ENCODE measurements at regions not wholly inside any gene's neighbourhood (a gene's known extent, or its start where the extent isn't known, plus 50 kb on each side); places are given as distances from the start of the nearest gene placed in this dataset.

DNA sequence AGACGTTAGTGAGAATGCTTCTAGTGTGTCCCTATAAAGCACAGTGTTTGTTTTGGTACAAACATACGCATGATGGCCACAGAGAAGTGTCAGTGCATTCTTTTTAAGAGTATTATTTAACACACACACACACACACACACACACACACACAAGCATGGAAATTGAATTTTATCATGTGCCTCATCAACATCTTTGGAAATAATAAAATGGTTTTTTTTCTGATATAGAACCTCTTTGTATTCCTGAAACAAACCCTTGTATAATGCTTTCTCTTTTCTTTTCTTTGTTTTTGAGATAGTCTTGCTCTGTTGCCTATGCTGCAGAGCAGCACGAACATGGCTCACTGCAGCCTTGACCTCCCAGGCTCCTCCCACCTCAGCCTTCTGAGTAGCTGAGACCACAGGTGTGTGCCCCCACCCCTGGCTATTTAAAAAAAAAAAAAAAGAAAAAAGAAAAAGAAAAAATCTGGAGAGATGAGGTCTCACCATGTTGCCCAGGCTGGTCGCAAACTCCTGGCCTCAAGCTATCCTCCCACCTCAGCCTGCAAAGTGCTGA is 116.2 kb upstream of the SYNDIG1 start:
- Histone ChIP-seq H3K4me1 (ENCODE audit: control insufficient read depth in 5 of 5, insufficient read depth in 5 of 5, low read length in 5 of 5) (peaks cover 0 to 6% (median 0%) of the 10 kb centered on the region in 5 donors), H3K36me3 (ENCODE audit: control insufficient read depth in 4 of 4, insufficient read depth in 4 of 4, low read length in 4 of 4) (no peaks in the 10 kb centered on the region), H3K27me3 (ENCODE audit: control insufficient read depth in 3 of 3, insufficient read depth in 3 of 3, low read length in 2 of 3) (no peaks in the 10 kb centered on the region), H3K9ac (ENCODE audit: insufficient read depth in 1 of 2, low read length in 2 of 2) (no peak overlapping the region), H3K27ac (ENCODE audit: low read depth in 1 of 2, low read length in 1 of 2) (no peak overlapping the region), H3K9me3 (ENCODE audit: control insufficient read depth in 4 of 4, insufficient read depth in 3 of 4, low read length in 3 of 4) (no peaks in the 10 kb centered on the region), H3K4me3 (no peak overlapping the region)
- 81 to 87% methylated on average over 4 of the region's 4 CpGs for WGBS, 2 donors
- DNase-seq (no peak), ATAC-seq (ENCODE audit: insufficient read depth, low FRiP score) (no peak)
- TF ChIP-seq, protein P1, sequence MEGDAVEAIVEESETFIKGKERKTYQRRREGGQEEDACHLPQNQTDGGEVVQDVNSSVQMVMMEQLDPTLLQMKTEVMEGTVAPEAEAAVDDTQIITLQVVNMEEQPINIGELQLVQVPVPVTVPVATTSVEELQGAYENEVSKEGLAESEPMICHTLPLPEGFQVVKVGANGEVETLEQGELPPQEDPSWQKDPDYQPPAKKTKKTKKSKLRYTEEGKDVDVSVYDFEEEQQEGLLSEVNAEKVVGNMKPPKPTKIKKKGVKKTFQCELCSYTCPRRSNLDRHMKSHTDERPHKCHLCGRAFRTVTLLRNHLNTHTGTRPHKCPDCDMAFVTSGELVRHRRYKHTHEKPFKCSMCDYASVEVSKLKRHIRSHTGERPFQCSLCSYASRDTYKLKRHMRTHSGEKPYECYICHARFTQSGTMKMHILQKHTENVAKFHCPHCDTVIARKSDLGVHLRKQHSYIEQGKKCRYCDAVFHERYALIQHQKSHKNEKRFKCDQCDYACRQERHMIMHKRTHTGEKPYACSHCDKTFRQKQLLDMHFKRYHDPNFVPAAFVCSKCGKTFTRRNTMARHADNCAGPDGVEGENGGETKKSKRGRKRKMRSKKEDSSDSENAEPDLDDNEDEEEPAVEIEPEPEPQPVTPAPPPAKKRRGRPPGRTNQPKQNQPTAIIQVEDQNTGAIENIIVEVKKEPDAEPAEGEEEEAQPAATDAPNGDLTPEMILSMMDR (IDR thresholded peaks at IDR 0.05; ENCODE audit: control extremely low read depth, extremely low read depth), result no peak

DNA sequence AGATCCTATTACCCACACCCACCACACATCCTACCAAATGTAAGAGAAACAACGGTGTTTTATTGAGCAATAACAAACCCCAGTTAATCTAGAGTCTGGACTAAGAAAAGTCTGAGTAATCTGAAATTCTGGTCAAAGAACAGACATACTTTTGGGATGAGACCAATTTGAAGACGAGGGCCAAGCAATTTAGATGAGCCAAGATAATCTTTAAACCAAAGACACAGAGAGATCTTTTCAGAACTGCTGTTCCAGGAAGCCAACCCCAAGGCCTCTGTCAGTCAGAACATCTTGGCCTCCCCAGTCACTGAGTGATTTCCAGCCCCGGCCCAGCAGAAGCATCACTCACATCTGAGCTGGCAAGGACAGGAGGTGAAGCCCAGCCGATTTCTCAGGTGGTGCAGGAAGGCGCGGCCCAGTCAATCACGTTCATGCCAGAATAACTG is 118.5 kb upstream of the SYNDIG1 start:
- H3K27ac ChIP-seq (ENCODE audit: low read depth in 1 of 2, low read length in 1 of 2), result no peak overlapping the region
- H3K9me3 ChIP-seq (ENCODE audit: control insufficient read depth in 4 of 4, insufficient read depth in 3 of 4, low read length in 3 of 4), result no peaks in the 10 kb centered on the region
- no peak overlapping the region for H3K9ac ChIP-seq (ENCODE audit: insufficient read depth in 1 of 2, low read length in 2 of 2)
- WGBS, 2 donors, result 78 to 83% methylated on average over 7 of the region's 7 CpGs
- no peaks in the 10 kb centered on the region for H3K4me1 ChIP-seq (ENCODE audit: control insufficient read depth in 5 of 5, insufficient read depth in 5 of 5, low read length in 5 of 5)
- TF ChIP-seq, protein P1 (IDR thresholded peaks at IDR 0.05; ENCODE audit: control extremely low read depth, extremely low read depth), result no peak
- no peak for ATAC-seq (ENCODE audit: insufficient read depth, low FRiP score)
- no peak for DNase-seq
- no peaks in the 10 kb centered on the region for H3K27me3 ChIP-seq (ENCODE audit: control insufficient read depth in 3 of 3, insufficient read depth in 3 of 3, low read length in 2 of 3)
- no peak overlapping the region for H3K4me3 ChIP-seq
- no peaks in the 10 kb centered on the region for H3K36me3 ChIP-seq (ENCODE audit: control insufficient read depth in 4 of 4, insufficient read depth in 4 of 4, low read length in 4 of 4)

DNA sequence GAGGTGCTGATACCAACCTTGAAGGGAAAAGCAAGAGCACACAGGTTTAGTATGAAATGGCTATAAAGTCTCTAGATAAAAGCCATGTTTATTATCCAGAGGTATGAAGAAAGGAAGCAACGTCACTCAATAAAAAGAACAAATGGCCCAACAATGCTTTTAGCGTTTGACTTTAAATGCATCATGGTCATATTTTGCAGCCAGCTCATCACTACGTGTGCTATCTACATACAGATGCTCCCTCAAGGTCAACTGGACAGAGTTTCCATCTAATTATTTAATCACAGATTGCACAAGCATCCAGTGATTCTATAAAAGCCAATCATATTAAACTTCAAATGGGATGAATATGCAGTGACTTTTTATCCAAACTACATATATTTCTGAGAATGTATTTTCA is 127.6 kb upstream of the SYNDIG1 start:
- peaks cover 0 to 4% (median 4%) of the 10 kb centered on the region in 3 donors for H3K27me3 ChIP-seq (ENCODE audit: control insufficient read depth in 3 of 3, insufficient read depth in 3 of 3, low read length in 2 of 3)
- 78 to 90% methylated on average over 3 of the region's 3 CpGs for WGBS, 2 donors
- no peak overlapping the region for H3K9ac ChIP-seq (ENCODE audit: insufficient read depth in 1 of 2, low read length in 2 of 2)
- H3K4me1 ChIP-seq (ENCODE audit: control insufficient read depth in 5 of 5, insufficient read depth in 5 of 5, low read length in 5 of 5), result no peaks in the 10 kb centered on the region
- H3K27ac ChIP-seq (ENCODE audit: low read depth in 1 of 2, low read length in 1 of 2), result no peak overlapping the region
- no peaks in the 10 kb centered on the region for H3K9me3 ChIP-seq (ENCODE audit: control insufficient read depth in 4 of 4, insufficient read depth in 3 of 4, low read length in 3 of 4)
- ATAC-seq (ENCODE audit: insufficient read depth, low FRiP score) (no peak), DNase-seq (no peak)
- TF ChIP-seq, protein P1 (IDR thresholded peaks at IDR 0.05; ENCODE audit: control extremely low read depth, extremely low read depth), result no peak
- H3K4me3 ChIP-seq, result no peak overlapping the region
- no peaks in the 10 kb centered on the region for H3K36me3 ChIP-seq (ENCODE audit: control insufficient read depth in 4 of 4, insufficient read depth in 4 of 4, low read length in 4 of 4)

DNA sequence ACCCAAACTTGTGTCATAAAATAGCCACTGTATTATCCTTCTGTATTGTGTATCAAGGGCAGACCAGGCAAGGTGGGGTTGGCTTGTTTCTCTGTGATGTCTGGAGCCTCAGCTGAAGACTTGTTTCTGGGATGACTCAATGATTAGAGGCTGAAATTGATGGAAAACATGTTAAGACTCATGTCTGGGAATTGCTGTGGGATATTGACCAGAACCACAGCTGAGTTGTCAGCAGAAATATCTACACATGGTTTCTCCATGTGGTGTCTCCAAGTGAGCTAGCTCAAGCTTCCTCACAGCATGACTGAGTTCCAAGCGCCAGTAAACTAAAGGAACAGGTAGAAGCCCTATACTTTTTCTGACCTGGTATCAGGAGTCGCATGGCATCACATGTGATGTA is 128.5 kb upstream of the SYNDIG1 start:
- TF ChIP-seq, protein P1 (IDR thresholded peaks at IDR 0.05; ENCODE audit: control extremely low read depth, extremely low read depth), result no peak
- Histone ChIP-seq H3K9ac (ENCODE audit: insufficient read depth in 1 of 2, low read length in 2 of 2) (no peak overlapping the region), H3K27me3 (ENCODE audit: control insufficient read depth in 3 of 3, insufficient read depth in 3 of 3, low read length in 2 of 3) (peaks cover 0 to 4% (median 4%) of the 10 kb centered on the region in 3 donors), H3K4me1 (ENCODE audit: control insufficient read depth in 5 of 5, insufficient read depth in 5 of 5, low read length in 5 of 5) (no peaks in the 10 kb centered on the region), H3K9me3 (ENCODE audit: control insufficient read depth in 4 of 4, insufficient read depth in 3 of 4, low read length in 3 of 4) (no peaks in the 10 kb centered on the region), H3K36me3 (ENCODE audit: control insufficient read depth in 4 of 4, insufficient read depth in 4 of 4, low read length in 4 of 4) (no peaks in the 10 kb centered on the region), H3K4me3 (no peak overlapping the region), H3K27ac (ENCODE audit: low read depth in 1 of 2, low read length in 1 of 2) (no peak overlapping the region)
- 96 to 97% methylated on average over 2 of the region's 2 CpGs for WGBS, 2 donors
- no peak for ATAC-seq (ENCODE audit: insufficient read depth, low FRiP score)
- DNase-seq, result no peak
